Sigmoid colon (tissue), 6 donors: ENCODE measurements at regions not wholly inside any gene's neighbourhood (a gene's known extent, or its start where the extent isn't known, plus 50 kb on each side); places are given as distances from the start of the nearest gene placed in this dataset.

Source experiments
- DNase-seq: peaks from one replicate; pipeline ENCODE4 v3.0.0-alpha.2; 2019
- H3K27ac ChIP-seq, 4 donors: fragments of 200-600 bp; sonication (generic); one replicate each; pipeline ENCODE4 v1.5.1; 2016 to 2019; ENCODE audit warnings: mild to moderate bottlenecking in 1 of 4
- H3K27me3 ChIP-seq, 3 donors: fragments of 200-600 bp; sonication (generic); one replicate each; pipeline ENCODE4 v1.5.1; 2019; ENCODE audit warnings: mild to moderate bottlenecking in 1 of 3
- H3K36me3 ChIP-seq, 4 donors: fragments of 200-600 bp; sonication (generic); one replicate each; pipeline ENCODE4 v1.5.1; 2016 to 2019
- H3K4me1 ChIP-seq, 4 donors: fragments of 200-600 bp; sonication (generic); one replicate each; pipeline ENCODE4 v1.5.1; 2017 to 2019
- H3K4me3 ChIP-seq, 4 donors: fragments of 200-600 bp; sonication (generic); one replicate each; pipeline ENCODE4 v1.5.1; 2017 to 2019; ENCODE audit warnings: mild to moderate bottlenecking in 2 of 4, moderate library complexity in 1 of 4
- H3K9me3 ChIP-seq, 4 donors: fragments of 200-600 bp in 3 of 4; sonication (generic) in 3 of 4; one replicate each; pipeline versions ENCODE4 v1.5.1 to v1.6.1; 2013 to 2019
- EP300 ChIP-seq, 4 donors: sonication (generic); formaldehyde crosslinking; IDR thresholded peaks; one replicate each; pipeline ENCODE4 v1.6.1; 2017; ENCODE audit warnings: antibody characterized with exemption in 4 of 4
- POLR2A ChIP-seq, 2 donors: fragments of 450-650 bp; IDR thresholded peaks; one replicate each; pipeline ENCODE4 v1.6.1; 2016; ENCODE audit warnings: antibody characterized with exemption in 2 of 2, mild to moderate bottlenecking in 2 of 2, moderate library complexity in 2 of 2
- POLR2AphosphoS5 ChIP-seq, 4 donors: sonication (generic); formaldehyde crosslinking; IDR thresholded peaks; one replicate each; pipeline ENCODE4 v1.6.1; 2017; ENCODE audit warnings: antibody characterized with exemption in 4 of 4
- WGBS, 2 donors: extraction: QIAGEN DNeasy Blood & Tissue Kit; methylation state at CpG; one replicate each; pipeline ENCODE4 v1.1.7; 2013; 5-methylcytosine and 5-hydroxymethylcytosine counted together
- intact Hi-C: fragments of 100-400 bp; cut with DNase I; formaldehyde crosslinking; loops from one replicate; pipeline ENCODE4 v1.15.1; 2023
- TF ChIP-seq, protein P1 (sequence below), 4 experiments: fragments of 450-650 bp in 3 of 4; fragments of 200-600 bp in 1 of 4; IDR thresholded peaks; one replicate each; pipeline ENCODE4 v1.5.1; 2016 to 2019; ENCODE audit warnings: antibody characterized with exemption in 4 of 4, mild to moderate bottlenecking in 3 of 4, moderate library complexity in 2 of 4
- donor health status: healthy with polysubstance abuse.
- donor health status: healthy.

GRCh38 chr12:126773012-126773411, 1494.0 kb upstream of the TMEM132C start:
- intact Hi-C loops, result no loop called here
- DNase-seq, result no peak
- Histone ChIP-seq H3K9me3 (no peaks in the 10 kb centered on the region), H3K27me3 (no peaks in the 10 kb centered on the region), H3K36me3 (no peaks in the 10 kb centered on the region), H3K27ac (no peak overlapping the region), H3K4me3 (no peak overlapping the region), H3K4me1 (no peaks in the 10 kb centered on the region)
- 63 to 80% methylated on average over 5 of the region's 5 CpGs for WGBS, 2 donors
- TF ChIP-seq, protein P1, sequence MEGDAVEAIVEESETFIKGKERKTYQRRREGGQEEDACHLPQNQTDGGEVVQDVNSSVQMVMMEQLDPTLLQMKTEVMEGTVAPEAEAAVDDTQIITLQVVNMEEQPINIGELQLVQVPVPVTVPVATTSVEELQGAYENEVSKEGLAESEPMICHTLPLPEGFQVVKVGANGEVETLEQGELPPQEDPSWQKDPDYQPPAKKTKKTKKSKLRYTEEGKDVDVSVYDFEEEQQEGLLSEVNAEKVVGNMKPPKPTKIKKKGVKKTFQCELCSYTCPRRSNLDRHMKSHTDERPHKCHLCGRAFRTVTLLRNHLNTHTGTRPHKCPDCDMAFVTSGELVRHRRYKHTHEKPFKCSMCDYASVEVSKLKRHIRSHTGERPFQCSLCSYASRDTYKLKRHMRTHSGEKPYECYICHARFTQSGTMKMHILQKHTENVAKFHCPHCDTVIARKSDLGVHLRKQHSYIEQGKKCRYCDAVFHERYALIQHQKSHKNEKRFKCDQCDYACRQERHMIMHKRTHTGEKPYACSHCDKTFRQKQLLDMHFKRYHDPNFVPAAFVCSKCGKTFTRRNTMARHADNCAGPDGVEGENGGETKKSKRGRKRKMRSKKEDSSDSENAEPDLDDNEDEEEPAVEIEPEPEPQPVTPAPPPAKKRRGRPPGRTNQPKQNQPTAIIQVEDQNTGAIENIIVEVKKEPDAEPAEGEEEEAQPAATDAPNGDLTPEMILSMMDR (IDR thresholded peaks at IDR 0.05), result no peak
- TF ChIP-seq EP300 (IDR thresholded peaks at IDR 0.05) (no peak), POLR2AphosphoS5 (IDR thresholded peaks at IDR 0.05) (no peak), POLR2A (IDR thresholded peaks at IDR 0.05) (no peak)

DNA sequence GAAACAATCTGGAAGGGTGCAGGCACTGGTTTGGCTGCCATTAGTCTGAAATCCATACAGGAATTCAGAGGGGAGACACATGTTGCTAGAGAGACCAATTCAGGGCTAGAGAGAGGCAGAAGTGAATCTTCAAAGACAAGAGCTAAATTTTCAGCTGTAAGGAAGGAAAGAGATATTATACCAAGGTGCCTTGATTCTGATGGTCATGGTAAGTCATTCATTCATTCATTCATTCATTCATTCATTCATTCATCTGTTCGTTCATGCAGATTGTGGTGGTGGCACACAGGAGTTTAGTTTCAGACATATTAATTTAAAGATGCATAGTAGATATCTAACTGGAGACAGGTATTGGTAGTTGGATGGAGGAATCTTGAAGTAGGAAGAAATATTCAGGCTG, 1493.5 kb upstream of the TMEM132C start:
- intact Hi-C loops, result no loop called here

DNA sequence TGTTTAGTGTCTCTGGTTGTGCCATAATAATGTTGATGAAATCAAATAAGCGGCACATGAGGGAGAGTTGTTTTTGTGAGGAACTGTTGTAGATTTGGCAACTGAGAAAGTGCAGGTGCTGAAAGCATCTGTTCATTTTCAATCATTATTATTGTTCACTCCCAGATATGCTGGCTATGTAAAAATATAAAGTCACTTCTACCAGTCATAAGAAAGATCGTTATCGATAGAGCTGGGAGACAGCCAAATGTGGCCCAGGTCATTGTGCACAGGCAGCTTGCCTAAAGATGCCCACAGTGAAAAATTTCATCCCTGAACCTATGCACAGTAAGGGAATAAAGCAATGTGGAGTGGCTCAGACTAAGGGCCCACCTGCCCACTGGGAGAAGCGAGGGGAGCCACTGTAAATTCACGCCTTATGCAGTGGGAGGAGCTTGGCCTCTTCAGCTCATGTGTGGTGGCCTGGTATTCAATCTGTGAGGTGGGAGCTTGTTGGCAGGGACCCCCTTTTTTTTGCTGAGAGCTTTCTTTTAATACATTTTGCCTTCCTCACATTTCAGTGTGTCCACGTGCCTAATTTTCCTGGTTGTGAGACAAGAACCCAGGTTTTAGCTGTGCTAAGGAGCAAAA, 1490.8 kb upstream of the TMEM132C start:
- no peaks in the 10 kb centered on the region for H3K36me3 ChIP-seq
- no peaks in the 10 kb centered on the region for H3K9me3 ChIP-seq
- H3K4me3 ChIP-seq, result no peak overlapping the region
- H3K27me3 ChIP-seq, result no peaks in the 10 kb centered on the region
- TF ChIP-seq POLR2A (IDR thresholded peaks at IDR 0.05) (no peak), EP300 (IDR thresholded peaks at IDR 0.05) (no peak), POLR2AphosphoS5 (IDR thresholded peaks at IDR 0.05) (no peak)
- TF ChIP-seq, protein P1 (IDR thresholded peaks at IDR 0.05), result no peak
- DNase-seq, result no peak
- intact Hi-C loops, result no loop called here
- WGBS, 2 donors, result 84 to 86% methylated on average over 6 of the region's 6 CpGs
- H3K27ac ChIP-seq, result no peak overlapping the region
- no peaks in the 10 kb centered on the region for H3K4me1 ChIP-seq

More for the DNA sequence above, 1493.5 kb upstream of the TMEM132C start:
- Histone ChIP-seq H3K4me1 (no peaks in the 10 kb centered on the region), H3K36me3 (no peaks in the 10 kb centered on the region), H3K4me3 (no peak overlapping the region), H3K9me3 (no peaks in the 10 kb centered on the region), H3K27me3 (no peaks in the 10 kb centered on the region), H3K27ac (no peak overlapping the region)
- DNase-seq, result no peak
- 76 to 91% methylated on average over 1 of the region's 1 CpG for WGBS, 2 donors
- TF ChIP-seq POLR2A (IDR thresholded peaks at IDR 0.05) (no peak), POLR2AphosphoS5 (IDR thresholded peaks at IDR 0.05) (no peak), EP300 (IDR thresholded peaks at IDR 0.05) (no peak)
- TF ChIP-seq, protein P1 (IDR thresholded peaks at IDR 0.05), result no peak

DNA sequence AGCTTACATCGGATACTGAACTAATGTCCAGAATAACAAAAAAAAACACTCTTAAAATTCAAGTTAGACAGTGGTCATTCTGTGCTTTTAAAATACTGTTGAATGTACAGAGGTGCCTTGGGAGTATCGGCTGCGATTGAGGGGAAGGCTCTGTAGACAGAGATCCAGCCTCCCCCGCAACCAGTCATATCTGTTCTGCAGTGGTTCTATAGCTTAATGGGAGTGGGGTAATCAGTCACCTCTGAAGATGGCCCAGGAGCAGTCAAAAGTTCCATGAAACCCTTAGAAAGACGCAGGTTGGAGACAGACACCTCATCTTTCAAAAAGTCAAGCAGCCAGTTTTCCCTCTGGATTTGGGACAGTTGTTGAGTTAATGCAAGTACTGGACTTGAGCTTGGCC, 1486.6 kb upstream of the TMEM132C start:
- no peak overlapping the region for H3K27ac ChIP-seq
- intact Hi-C loops, result loop anchor here (10.0 kb wide), 1 partner anchor 94 kb away; no protein-coding TSS in a partner anchor
- H3K27me3 ChIP-seq, result no peaks in the 10 kb centered on the region

More for the DNA sequence above, 1486.6 kb upstream of the TMEM132C start:
- WGBS, 2 donors, result 93 to 95% methylated on average over 5 of the region's 5 CpGs
- H3K36me3 ChIP-seq, result no peaks in the 10 kb centered on the region
- TF ChIP-seq, protein P1 (IDR thresholded peaks at IDR 0.05), result no peak
- TF ChIP-seq POLR2A (IDR thresholded peaks at IDR 0.05), result no peak
- no peak for TF ChIP-seq POLR2AphosphoS5 (IDR thresholded peaks at IDR 0.05)
- no peak for TF ChIP-seq EP300 (IDR thresholded peaks at IDR 0.05)
- no peaks in the 10 kb centered on the region for H3K4me1 ChIP-seq
- no peak overlapping the region for H3K4me3 ChIP-seq
- no peaks in the 10 kb centered on the region for H3K9me3 ChIP-seq
- no peak for DNase-seq
